Prostate gland (tissue), 2 donors: ENCODE measurements at regions not wholly inside any gene's neighbourhood (a gene's known extent, or its start where the extent isn't known, plus 50 kb on each side); places are given as distances from the start of the nearest gene placed in this dataset.

Source experiments
- POLR2A ChIP-seq: fragments of 450-650 bp; IDR thresholded peaks from one replicate; pipeline ENCODE4 v1.6.1; 2016; ENCODE audit warnings: antibody characterized with exemption, mild to moderate bottlenecking
- TF ChIP-seq, protein P1 (sequence below), 4 experiments: fragments of 200-600 bp in 2 of 4; fragments of 450-650 bp in 2 of 4; sonication (generic) in 2 of 4; IDR thresholded peaks; 1 replicate in 3 of 4; 2 replicates in 1 of 4; pipeline ENCODE4 v1.5.1; 2016 to 2019; ENCODE audit warnings: antibody characterized with exemption in 4 of 4, mild to moderate bottlenecking in 2 of 4, moderate library complexity in 2 of 4

DNA sequence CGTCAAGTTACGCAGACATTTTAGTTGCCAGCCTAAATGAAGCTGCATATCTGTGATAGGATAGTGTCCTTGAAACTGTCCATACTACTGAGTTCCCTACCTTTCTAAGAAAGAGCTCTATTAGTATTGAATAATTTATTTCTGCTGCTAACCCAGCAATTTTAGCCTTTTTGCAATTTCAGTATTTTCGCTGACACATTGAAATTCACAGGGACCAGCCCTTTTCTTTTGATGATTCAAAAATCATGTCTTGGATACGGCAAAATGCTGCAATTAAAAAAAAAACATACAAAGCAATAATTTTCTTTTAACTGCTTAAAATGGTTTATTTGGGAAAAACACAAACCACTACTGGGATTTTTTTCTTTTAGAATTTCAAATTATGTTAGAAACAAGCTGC, 563.3 kb downstream of the TBC1D32 start:
- TF ChIP-seq, protein P1, sequence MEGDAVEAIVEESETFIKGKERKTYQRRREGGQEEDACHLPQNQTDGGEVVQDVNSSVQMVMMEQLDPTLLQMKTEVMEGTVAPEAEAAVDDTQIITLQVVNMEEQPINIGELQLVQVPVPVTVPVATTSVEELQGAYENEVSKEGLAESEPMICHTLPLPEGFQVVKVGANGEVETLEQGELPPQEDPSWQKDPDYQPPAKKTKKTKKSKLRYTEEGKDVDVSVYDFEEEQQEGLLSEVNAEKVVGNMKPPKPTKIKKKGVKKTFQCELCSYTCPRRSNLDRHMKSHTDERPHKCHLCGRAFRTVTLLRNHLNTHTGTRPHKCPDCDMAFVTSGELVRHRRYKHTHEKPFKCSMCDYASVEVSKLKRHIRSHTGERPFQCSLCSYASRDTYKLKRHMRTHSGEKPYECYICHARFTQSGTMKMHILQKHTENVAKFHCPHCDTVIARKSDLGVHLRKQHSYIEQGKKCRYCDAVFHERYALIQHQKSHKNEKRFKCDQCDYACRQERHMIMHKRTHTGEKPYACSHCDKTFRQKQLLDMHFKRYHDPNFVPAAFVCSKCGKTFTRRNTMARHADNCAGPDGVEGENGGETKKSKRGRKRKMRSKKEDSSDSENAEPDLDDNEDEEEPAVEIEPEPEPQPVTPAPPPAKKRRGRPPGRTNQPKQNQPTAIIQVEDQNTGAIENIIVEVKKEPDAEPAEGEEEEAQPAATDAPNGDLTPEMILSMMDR (IDR thresholded peaks at IDR 0.05), result no peak
- no peak for TF ChIP-seq POLR2A
